Jurkat, Clone E6-1 (cell line): ENCODE measurements at regions not wholly inside any gene's neighbourhood (a gene's known extent, or its start where the extent isn't known, plus 50 kb on each side); places are given as distances from the start of the nearest gene placed in this dataset.
"Not testable (repeated sequence)": the region's sequence is repeated elsewhere in the genome, so short reads cannot be mapped to it uniquely, and the experiment has no call there.

Source experiments
- DNase-seq: peaks from one replicate; pipeline ENCODE4 v3.0.0-alpha.2; 2011; ENCODE audit warnings: low read depth, low spot score
- H3K4me3 ChIP-seq: 2 replicates; pipeline ENCODE4 v1.5.1; 2011; ENCODE audit warnings: mild to moderate bottlenecking, low read length, control low read depth, moderate library complexity

- H3K4me3 ChIP-seq: no peak overlapping the region
- DNase-seq: no peak
These were observed 584.8 kb downstream of the ETNK1 start for GRCh38 chr12:23209793-23210192.

GRCh38 chr12:23210573-23210972 is 585.6 kb downstream of the ETNK1 start:
- DNase-seq: no peak
- H3K4me3 ChIP-seq: no peak overlapping the region

- DNase-seq: no peak
- no peak overlapping the region for H3K4me3 ChIP-seq
These were observed 586.7 kb downstream of the ETNK1 start for GRCh38 chr12:23211384-23212320.

GRCh38 chr12:23217158-23217557 is 592.2 kb downstream of the ETNK1 start:
- DNase-seq: no peak
- H3K4me3 ChIP-seq: no peak overlapping the region

GRCh38 chr12:23217667-23218066 is 592.7 kb downstream of the ETNK1 start:
- no peak for DNase-seq

GRCh38 chr12:23221066-23221465 is 596.1 kb downstream of the ETNK1 start:
- no peak for DNase-seq
- no peak overlapping the region for H3K4me3 ChIP-seq

More at GRCh38 chr12:23217667-23218066, 592.7 kb downstream of the ETNK1 start:
- no peak overlapping the region for H3K4me3 ChIP-seq

GRCh38 chr12:23221926-23222325 is 597.0 kb downstream of the ETNK1 start:
- DNase-seq: no peak

GRCh38 chr12:23222801-23223200 is 597.8 kb downstream of the ETNK1 start:
- no peak for DNase-seq
- H3K4me3 ChIP-seq: no peak overlapping the region

More at GRCh38 chr12:23221926-23222325, 597.0 kb downstream of the ETNK1 start:
- no peak overlapping the region for H3K4me3 ChIP-seq

GRCh38 chr12:23228101-23228500 is 603.1 kb downstream of the ETNK1 start:
- DNase-seq: no peak
- H3K4me3 ChIP-seq: no peak overlapping the region

GRCh38 chr12:23230899-23231298 is 605.9 kb downstream of the ETNK1 start:
- DNase-seq: no peak
- H3K4me3 ChIP-seq: no peak overlapping the region

GRCh38 chr12:23236066-23236780 is 611.3 kb downstream of the ETNK1 start:
- no peak for DNase-seq
- H3K4me3 ChIP-seq: no peak overlapping the region

GRCh38 chr12:23236811-23237210 is 611.8 kb downstream of the ETNK1 start:
- no peak for DNase-seq
- H3K4me3 ChIP-seq: no peak overlapping the region

GRCh38 chr12:23238190-23238589 is 613.2 kb downstream of the ETNK1 start:
- no peak for DNase-seq
- H3K4me3 ChIP-seq: no peak overlapping the region

- no peak overlapping the region for H3K4me3 ChIP-seq
- DNase-seq: no peak
These were observed 614.0 kb downstream of the ETNK1 start for GRCh38 chr12:23238957-23239356.

- no peak for DNase-seq
- no peak overlapping the region for H3K4me3 ChIP-seq
These were observed 620.2 kb downstream of the ETNK1 start for GRCh38 chr12:23245186-23245585.

- H3K4me3 ChIP-seq: no peak overlapping the region
- DNase-seq: no peak
These were observed 628.2 kb downstream of the ETNK1 start for GRCh38 chr12:23253191-23253590.

- not testable (repeated sequence) for H3K4me3 ChIP-seq, DNase-seq
These were observed 628.9 kb downstream of the ETNK1 start for GRCh38 chr12:23253910-23254309.

- no peak overlapping the region for H3K4me3 ChIP-seq
- no peak for DNase-seq
These were observed 634.6 kb downstream of the ETNK1 start for GRCh38 chr12:23259558-23259957.

GRCh38 chr12:23262670-23263069 is 637.7 kb downstream of the ETNK1 start:
- no peak overlapping the region for H3K4me3 ChIP-seq
- no peak for DNase-seq

- DNase-seq: no peak
- H3K4me3 ChIP-seq: no peak overlapping the region
These were observed 652.9 kb downstream of the ETNK1 start for GRCh38 chr12:23277831-23278230.
